GM19395 (cell line): ENCODE measurements at regions not wholly inside any gene's neighbourhood (a gene's known extent, or its start where the extent isn't known, plus 50 kb on each side); places are given as distances from the start of the nearest gene placed in this dataset.
"Not testable (repeated sequence)": the region's sequence is repeated elsewhere in the genome, so short reads cannot be mapped to it uniquely, and the experiment has no call there.

Experiments used
- ATAC-seq: cut with Tn5 transposase; IDR thresholded peaks from one replicate; pipeline ENCODE4 v1.9.1; 2021; ENCODE audit warnings: mild to moderate bottlenecking, moderate library complexity; ENCODE audit not compliant: unreplicated experiment

DNA sequence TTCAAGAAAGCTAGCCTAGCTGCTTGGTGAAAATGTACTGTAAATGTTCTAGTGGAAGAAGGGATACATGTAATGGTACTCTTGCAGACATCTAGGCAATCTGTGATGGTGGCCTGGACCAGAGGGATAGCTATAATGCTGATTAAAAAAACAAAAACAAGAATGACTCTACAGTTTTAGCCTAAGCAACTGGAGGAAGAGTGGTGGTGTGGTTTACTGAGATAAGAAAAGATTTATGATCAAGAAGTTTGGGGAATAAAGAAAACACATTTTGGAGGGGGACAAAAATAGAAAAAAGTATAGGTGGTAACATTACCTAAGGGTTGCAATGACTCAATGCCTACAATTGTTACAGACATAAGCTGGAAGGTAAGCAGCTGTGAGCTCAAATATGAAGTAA is 1080.7 kb upstream of the CELF4 start:
- no peak for ATAC-seq

DNA sequence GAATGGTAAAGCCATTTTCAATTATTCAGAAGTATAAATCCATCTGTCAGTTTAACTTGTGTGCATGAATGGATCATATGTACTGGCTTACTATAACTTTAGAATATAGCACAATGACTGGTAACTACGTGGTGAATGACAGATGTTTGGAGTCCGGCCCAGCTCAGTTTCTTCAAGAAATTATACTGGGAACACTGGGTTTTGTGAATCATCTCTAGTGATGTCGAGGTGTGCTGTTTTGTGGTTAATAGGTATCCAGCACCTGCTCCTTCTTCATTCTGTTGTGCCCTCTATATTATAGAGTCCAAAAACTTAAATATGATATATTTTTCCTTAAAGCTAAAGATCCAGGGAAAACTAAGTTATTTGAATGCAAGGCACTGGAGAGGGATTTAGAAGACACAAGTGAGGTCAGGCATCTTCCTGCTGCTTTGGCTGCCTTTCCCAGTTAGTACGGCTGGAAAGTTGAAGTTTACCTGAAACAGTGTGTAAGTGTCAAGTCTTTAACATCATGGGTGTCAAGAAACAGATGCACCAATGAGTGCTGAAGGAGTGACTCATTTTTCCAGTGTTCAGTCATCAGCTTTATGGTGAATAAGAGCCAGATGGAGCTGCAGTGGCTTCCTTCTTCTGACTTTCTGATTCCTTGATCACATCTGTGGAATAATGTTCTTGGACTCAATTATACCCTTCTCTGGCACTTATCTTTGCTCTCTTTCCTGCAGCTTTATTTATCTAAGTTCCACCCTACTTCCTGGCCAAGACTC is 1079.5 kb upstream of the CELF4 start:
- no peak for ATAC-seq

DNA sequence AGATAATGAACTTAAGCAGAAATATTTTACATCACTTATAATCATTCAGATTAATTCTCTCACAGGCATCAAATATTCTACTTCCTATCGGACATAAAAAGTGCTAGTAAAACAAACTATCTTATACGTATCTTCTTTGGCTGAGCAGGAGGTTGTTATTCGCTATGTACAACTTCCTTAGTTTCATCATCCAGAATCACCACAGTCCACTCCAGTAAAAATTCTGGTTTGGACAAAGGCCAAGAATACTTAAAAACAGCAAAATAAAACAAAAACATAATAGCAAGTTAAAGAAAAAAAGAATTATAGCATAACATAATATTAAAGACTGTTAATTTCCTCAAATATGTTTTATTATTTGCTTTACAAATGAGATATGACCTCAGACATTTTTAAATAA is 1077.1 kb upstream of the CELF4 start:
- no peak for ATAC-seq

DNA sequence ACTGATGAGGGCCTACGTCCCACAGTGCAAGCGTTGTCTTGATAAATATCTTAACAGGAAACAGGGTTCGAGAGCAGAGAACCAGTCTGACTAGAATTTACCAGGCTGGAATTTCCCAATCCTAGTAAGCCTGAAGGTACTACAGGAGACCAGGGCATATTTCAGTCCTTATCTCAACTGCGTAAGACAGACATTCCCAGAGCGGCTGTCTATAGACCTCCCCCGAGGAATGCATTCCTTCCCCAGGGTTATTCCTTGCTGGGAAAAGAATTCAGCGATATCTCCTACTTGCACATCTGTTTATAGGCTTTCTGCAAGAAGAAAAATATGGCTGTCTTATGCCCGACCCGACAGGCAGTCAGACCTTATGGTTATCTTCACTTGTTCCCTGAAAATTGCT is 1074.1 kb upstream of the CELF4 start:
- ATAC-seq: not testable (repeated sequence)

DNA sequence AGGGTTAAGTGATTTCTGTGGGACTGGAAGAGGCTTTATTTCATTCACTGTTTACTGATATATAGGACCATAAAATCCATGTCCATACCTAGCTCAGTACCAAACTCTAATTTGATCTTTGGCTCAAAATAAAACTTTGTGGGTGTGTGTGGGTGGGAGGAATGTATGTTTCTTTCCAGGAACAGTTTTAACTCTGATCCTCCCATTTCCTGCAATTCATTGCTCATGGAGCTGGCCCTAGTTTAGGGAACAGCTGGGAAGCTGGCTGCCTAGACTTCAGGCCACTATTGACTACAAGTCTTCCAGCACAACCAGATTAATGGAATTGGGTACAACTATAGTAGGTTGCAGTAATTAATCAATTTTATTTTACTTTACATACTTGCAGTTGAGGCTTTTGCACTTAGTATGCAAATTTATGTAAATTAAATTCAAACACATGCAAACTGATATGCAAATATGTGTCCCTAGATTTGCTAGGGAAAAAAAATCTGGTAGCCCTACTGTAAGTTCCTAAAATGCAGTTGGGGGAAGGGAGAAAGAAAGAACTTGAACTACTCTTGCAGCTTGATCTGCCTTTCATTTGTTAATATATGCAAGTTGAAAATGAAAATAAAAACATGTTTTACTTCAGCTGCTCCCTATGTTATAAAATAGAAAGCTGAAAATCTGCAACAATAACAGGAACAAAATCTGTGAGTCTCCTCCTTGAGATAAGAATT is 1070.3 kb upstream of the CELF4 start:
- no peak for ATAC-seq

DNA sequence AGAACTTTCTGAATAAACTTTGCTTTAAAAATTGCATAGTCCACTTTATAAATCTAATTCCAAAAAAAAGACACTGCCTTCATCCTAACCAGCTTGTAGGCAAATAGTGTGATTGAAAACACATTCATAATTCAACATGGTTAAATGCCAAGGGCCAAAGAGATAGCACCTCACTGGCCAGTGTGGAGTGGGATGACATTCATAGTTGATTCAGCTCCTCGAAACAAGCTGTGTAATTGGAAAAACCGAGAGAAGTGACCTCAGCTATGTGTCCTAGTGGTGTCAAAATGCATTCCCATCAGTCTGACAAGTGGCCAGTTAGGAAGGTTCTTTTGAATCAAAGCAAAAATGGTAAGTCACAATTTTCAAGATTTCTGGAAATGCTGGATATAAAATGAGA is 1068.5 kb upstream of the CELF4 start:
- ATAC-seq: no peak

DNA sequence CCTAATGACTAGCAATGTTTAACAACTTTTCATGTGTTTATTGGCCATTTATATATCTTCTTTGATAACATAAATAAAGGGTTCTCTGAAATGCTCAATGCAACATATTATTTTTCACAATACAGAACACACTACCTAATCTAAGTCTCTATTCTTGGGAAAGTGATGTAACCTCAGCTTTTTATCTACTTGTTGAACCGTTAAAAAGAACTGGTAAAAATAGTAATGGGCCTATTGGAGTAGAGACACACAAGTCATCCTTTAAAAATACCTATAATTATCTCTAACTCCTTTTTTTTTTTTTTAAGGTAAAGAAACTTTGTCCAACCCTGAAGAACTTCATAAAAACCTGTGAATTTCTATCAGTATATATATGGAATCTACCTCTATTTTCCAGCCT is 1067.7 kb upstream of the CELF4 start:
- ATAC-seq: no peak

DNA sequence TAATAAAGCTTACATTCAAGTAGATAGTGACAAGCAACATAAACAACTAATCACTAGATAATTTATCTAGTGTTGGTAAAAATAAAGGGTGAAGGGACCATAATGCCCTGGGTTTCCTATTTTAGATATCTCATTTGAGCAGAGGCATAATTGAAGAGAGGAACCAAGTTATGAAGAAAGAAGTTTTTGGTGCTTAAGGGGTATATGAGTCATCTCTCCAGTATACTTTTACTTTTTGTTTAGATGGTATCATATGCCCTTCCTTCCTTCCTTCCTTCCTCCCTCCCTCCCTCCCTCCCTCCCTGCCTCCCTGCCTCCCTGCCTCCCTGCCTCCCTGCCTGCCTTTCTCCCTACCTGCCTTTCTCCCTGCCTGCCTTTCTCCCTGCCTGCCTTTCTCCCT is 1053.5 kb upstream of the CELF4 start:
- no peak for ATAC-seq

DNA sequence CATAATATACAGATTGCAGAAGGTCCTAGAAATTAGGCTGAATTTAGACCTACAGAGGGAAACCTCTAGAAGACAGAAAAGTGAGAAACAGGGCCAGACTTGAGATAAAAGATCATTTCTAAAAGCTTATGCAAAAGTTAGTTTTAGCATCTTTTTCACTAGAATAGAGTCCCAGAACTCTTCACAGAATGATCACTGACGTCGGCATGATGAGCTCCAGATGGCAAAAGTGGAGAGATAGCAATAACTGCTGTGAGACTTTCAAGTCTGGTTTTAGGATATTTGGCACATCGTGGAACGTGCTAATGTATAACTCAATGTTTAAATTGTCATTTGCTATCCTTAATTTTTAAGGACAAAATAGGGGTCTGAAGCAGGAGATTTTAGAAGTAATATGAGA is 1050.7 kb upstream of the CELF4 start:
- no peak for ATAC-seq

DNA sequence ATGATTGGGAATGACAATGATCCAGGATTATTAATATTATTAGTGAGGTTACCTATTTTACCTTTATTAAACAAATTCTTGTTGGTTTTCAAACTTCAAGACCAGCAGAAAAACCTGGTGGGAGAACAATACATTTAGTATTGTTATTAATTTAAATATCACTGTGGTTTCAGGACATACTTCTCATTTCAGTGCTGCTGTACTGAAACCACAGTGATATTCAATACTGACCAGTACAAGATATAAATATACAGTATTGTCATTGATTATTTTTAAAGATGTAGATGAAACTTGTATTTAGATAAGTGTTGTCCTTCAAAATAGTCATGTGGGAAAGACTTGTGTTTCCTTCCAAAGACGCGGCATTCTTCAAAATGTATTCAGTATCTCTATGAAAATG is 1047.3 kb upstream of the CELF4 start:
- no peak for ATAC-seq

DNA sequence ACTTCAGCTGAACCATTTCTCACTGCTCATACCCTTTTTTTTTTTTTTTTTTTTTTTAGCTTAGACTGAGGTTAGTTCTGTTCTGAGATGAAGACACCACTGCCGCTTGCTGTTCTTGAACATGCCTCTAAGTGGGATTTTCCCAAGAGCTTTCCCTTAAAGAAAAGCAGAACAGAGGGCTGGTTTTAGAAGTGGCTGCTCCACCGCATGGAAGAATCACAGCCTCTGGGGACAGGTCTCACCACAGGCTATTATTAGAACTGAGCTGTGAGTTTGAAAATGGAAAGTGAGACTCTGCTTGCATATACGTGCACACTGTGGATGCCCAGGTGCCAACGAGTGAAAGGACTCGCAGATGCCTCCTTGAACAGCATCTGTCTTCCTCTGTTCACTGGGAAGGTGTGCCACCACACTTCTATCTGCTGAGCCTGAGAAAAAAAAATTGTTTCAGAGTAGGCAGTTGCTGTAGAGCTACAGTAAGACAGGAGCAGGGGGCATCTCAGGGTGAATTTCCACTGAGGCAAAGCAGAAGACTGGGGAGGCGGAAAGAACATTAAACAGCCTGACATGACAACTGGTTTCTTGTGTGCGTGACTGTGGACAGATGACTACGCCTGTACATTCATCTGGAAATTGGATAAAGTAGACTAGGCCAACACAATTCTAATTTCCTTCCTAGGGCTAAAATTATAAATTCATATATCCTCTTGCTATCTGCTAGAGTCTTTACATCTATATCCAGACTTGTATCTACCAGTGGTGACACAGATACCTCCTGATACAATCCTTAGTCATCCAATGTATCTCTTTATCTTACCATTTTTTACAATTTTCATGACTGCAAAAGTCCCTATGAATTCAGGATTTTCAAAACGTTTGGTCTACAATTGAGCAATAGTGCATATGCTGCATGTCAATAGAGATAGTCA is 1045.7 kb upstream of the CELF4 start:
- peak; percentile 85 for ATAC-seq

DNA sequence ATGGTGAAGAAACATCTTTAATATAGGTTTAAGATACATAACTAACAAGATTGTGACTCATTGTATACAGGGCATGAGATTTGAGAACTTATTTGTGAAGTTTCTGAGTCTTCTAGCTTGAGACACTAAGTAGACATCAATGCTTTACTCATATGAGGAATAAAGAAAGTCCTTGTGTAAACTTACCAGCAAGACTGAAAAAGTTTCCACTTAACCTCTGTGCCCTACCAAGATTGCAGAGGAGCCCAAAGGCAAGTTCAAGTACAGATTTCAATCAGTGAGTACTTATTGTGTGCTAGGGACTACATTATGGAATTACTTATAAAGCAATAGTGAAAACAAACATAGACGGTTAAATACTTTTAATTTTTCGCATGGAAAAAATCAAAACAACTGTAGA is 1041.2 kb upstream of the CELF4 start:
- peak; percentile 42 for ATAC-seq

DNA sequence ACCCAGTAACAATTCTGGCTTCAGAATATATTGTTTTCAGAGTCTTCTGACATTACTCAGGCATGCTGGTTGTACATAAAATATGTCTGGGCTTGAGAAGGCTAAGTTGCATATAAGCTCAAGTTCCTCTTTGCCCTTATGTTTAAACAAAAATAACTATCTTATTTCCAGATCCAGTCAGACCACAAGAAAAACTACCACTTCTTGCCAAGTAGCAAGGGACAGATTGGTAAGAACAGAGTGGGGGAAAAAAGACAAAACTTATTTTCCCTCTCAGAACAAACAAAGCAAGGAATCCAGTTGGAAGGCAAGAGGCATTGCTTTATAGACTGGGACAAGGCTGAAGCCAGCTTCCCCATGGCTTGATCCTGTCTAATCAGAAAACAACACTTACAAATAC is 1036.7 kb upstream of the CELF4 start:
- no peak for ATAC-seq

DNA sequence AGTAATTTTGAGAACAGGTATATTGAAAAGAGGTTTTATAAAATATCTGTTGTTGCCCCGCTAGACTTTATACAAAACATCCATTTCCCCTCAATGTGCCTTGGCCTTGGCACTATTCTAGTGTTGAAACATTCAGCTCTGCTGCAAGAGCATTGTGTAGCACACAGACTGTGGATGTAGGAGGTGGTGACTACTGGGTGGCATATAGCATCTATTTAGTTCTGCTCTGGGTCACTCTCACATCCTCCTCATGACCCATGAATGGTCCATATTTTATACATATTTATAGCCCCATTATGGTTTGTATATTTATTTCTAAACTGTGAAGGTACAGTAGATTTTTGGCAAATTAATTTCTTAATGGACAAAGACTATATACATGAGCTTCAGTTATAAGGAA is 1022.0 kb upstream of the CELF4 start:
- no peak for ATAC-seq

DNA sequence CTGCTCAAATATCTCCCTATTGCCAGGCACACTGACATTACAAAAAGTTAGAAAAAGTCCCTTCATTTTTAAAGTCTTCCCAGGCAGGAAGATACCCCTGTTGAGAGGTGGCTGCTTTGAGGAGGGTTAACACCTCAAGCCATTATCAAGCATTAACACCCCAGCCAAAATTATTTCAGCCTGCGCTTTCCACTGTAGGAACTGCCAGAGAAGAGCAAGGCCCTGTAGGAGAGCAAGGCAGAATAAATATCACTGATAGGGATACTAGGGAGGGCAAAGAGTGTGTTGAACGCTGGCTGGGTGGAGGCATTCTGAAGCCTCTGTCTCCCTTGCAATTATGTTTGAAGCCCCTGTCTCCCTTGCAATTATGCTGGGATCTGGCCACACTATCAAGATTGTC is 1020.7 kb upstream of the CELF4 start:
- no peak for ATAC-seq

DNA sequence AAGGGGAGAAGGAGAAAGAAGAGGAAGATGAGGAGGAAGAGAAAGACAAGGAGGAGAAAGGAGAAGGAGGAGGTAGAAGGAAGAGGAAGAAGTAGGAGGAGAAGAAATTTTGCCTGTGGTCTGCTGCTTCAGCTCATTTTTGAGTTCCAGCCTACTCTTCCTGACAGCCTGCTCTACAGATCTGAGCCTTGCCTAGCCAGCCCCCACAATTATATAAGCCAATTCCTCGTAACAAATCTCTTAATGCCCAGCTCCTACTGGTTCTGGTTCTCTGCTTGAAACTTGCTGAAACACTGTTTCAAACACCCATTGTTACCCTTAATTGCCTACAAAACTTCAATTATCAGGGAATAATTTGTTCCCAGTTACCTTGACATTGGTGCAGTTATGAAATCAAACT is 1014.2 kb upstream of the CELF4 start:
- no peak for ATAC-seq

DNA sequence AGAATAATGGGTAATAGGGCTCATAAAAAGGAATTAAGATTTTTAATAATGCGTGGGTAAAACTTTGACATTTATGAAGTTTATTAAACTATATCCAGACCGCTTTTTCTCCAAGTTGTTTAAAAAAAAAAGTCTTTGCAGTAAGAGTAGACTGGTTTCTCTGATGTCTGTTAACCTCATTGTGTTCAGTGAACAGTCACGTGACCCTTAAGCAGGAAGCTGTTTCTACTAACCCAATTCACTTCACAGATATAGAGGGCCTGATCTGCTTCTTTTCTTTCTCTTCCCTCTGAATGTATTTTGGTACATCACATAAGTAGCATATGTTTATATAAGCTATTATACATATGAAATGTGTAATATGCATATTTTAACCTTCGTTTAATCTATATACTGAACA is 1011.3 kb upstream of the CELF4 start:
- no peak for ATAC-seq

DNA sequence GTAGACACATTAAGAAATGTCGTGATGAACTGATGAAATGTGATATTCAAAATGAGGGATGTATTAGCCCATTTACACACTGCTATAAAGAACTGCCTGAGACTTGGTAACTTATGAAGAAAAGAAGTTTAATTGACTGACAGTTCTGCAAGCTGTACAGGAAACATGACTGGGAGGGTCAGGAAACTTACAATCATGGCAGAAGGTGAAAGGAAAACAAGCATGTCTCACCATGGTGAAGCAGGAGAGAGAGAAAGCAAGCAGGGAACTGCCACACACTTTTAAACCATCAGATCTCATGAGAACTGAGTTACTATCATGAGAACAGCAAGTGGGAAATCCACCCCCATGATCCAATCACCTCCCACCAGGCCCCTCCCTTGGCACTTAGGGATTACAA is 1010.8 kb upstream of the CELF4 start:
- ATAC-seq: no peak

DNA sequence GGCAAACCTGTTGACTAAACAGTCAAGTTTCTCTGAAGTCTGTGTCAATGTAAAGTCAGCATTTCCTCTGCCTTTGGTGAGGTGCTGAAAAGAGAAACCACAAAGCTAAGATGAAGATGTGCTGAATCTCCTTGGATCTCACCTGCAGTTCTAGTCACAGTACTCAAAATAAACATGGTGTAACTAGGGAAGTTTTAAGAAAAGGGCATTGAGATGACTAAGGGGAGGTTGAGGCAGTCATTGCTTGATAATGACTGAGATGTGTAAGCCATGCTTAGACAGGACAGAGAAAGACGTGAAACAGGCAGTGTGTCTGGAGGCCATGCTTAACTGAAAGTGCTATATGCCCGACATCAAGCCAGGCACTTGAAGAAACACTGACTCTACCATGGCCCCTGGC is 1010.0 kb upstream of the CELF4 start:
- ATAC-seq: no peak

DNA sequence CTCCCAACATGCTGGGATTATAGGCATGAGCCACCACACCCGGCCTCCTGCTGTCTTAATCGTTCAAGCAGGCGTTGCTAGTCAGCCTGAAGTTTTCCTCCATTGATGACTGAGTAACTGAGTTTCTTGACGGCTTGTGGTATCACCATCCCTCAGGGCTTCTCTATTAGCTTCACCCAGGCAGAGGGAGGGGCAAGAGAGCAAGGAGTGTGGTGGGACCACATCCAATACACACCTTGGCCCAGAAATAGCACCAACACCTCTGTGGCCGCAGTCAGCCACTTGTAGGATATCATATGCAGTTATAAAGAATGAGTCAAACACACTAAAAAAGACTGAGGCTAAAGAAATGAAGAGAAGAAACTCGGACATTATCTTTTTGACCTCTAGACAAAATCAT is 1009.4 kb upstream of the CELF4 start:
- no peak for ATAC-seq

DNA sequence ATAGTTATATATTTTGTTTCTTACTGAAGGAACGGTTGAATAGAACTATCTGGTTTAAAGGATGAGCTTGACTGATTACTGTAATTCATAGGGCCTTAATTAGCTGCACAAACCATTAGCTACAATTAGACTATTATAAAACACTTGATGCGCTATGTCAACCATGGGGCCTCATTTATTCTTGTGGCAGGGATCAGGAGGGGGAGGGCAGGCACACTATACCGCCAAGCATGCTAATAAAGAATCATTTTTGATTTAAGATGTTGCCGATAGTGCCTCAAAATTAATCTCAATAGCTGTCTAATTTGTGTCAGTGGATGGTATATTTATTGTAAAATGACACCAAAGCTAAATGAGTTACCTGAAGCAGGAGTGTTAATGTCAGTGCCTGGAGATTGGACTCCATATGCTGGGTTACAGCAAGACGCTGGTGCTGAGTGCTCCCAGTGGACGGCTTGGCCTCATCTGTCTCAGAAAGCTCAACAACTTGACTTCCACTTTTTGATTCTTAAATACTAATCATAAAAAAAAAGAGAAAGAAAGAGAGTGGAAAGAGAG is 1007.0 kb upstream of the CELF4 start:
- ATAC-seq: no peak
